Breast epithelium (tissue), 3 donors: ENCODE measurements at regions not wholly inside any gene's neighbourhood (a gene's known extent, or its start where the extent isn't known, plus 50 kb on each side); places are given as distances from the start of the nearest gene placed in this dataset.
"Not testable (repeated sequence)": the region's sequence is repeated elsewhere in the genome, so short reads cannot be mapped to it uniquely, and the experiment has no call there.

Source experiments
- POLR2A ChIP-seq: fragments of 450-650 bp; IDR thresholded peaks from one replicate; pipeline ENCODE4 v1.6.1; 2016; ENCODE audit warnings: antibody characterized with exemption, mild to moderate bottlenecking, moderate library complexity
- POLR2AphosphoS5 ChIP-seq, 3 donors: sonication (generic); formaldehyde crosslinking; IDR thresholded peaks; one replicate each; pipeline ENCODE4 v1.6.1; 2017; ENCODE audit warnings: antibody characterized with exemption in 3 of 3
- TF ChIP-seq, protein P1 (sequence below), 3 donors: fragments of 450-650 bp; IDR thresholded peaks; one replicate each; pipeline ENCODE4 v1.5.1; 2016 to 2017; ENCODE audit warnings: antibody characterized with exemption in 3 of 3, mild to moderate bottlenecking in 3 of 3, moderate library complexity in 3 of 3

DNA sequence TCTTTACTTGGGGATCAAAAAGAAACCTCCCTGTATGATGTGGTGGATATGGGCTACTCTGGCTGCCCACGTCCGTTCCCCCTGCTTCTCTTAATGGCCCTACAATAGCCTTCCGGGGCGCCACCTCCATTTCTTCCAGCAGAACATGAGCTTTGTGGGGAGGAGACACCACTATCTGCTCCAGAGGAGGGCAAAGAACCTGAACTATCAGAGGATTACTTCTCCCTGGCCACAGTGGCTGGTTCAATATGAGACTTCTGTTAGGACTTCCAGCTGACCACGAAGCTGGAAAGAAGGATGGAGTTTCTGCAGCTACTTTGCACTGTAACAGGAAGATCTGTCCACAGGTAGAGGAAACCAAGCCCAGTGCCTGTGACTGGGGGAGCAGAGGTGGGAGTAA, 72.8 kb downstream of the CLEC18A start:
- TF ChIP-seq POLR2A; POLR2AphosphoS5 (IDR thresholded peaks at IDR 0.05): not testable (repeated sequence)
- TF ChIP-seq, protein P1, sequence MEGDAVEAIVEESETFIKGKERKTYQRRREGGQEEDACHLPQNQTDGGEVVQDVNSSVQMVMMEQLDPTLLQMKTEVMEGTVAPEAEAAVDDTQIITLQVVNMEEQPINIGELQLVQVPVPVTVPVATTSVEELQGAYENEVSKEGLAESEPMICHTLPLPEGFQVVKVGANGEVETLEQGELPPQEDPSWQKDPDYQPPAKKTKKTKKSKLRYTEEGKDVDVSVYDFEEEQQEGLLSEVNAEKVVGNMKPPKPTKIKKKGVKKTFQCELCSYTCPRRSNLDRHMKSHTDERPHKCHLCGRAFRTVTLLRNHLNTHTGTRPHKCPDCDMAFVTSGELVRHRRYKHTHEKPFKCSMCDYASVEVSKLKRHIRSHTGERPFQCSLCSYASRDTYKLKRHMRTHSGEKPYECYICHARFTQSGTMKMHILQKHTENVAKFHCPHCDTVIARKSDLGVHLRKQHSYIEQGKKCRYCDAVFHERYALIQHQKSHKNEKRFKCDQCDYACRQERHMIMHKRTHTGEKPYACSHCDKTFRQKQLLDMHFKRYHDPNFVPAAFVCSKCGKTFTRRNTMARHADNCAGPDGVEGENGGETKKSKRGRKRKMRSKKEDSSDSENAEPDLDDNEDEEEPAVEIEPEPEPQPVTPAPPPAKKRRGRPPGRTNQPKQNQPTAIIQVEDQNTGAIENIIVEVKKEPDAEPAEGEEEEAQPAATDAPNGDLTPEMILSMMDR (IDR thresholded peaks at IDR 0.05), result not testable (repeated sequence)
